ENCODE measurements at regions not wholly inside any gene's neighbourhood (a gene's known extent, or its start where the extent isn't known, plus 50 kb on each side); places are given as distances from the start of the nearest gene placed in this dataset.
"Not testable (repeated sequence)": the region's sequence is repeated elsewhere in the genome, so short reads cannot be mapped to it uniquely, and the experiment has no call there.

- Mint-ChIP-seq H3K36me3 (ENCODE audit: low read depth) (no peaks in the 10 kb centered on the region), H3K9me3 (no peaks in the 10 kb centered on the region), H3K27ac (no peak overlapping the region), H3K27me3 (no peaks in the 10 kb centered on the region), H3K4me1 (peaks cover 2% of the 10 kb centered on the region), H3K4me3 (no peak overlapping the region)
- ChIA-PET POLR2A (no interaction called here), CTCF (no interaction called here)
- no peak for DNase-seq
Observed at GRCh38 chr6:21772884-21773575, 179.5 kb downstream of the SOX4 start.

- H3K36me3 Mint-ChIP-seq (ENCODE audit: low read depth) = no peaks in the 10 kb centered on the region
- H3K4me3 Mint-ChIP-seq = no peak overlapping the region
- no peak for DNase-seq
- no peaks in the 10 kb centered on the region for H3K27me3 Mint-ChIP-seq
- no peaks in the 10 kb centered on the region for H3K4me1 Mint-ChIP-seq
- H3K9me3 Mint-ChIP-seq = no peaks in the 10 kb centered on the region
- no peak overlapping the region for H3K27ac Mint-ChIP-seq
- CTCF ChIA-PET = interaction anchor here (0.7 kb wide), 1 partner anchor 13 kb away, joined by 3 read pairs; no protein-coding TSS in a partner anchor
- POLR2A ChIA-PET = no interaction called here
Observed at GRCh38 chr6:21773576-21773968, 180.0 kb downstream of the SOX4 start.

GRCh38 chr6:21777846-21778245, 184.3 kb downstream of the SOX4 start:
- Mint-ChIP-seq H3K27me3 (no peaks in the 10 kb centered on the region), H3K36me3 (ENCODE audit: low read depth) (no peaks in the 10 kb centered on the region)
- CTCF ChIA-PET = no interaction called here

GRCh38 chr6:21780141-21780540, 186.6 kb downstream of the SOX4 start:
- ChIA-PET POLR2A (no interaction called here), CTCF (no interaction called here)
- H3K4me3 Mint-ChIP-seq = no peak overlapping the region
- no peak overlapping the region for H3K27ac Mint-ChIP-seq
- no peaks in the 10 kb centered on the region for H3K27me3 Mint-ChIP-seq
- DNase-seq = no peak
- H3K36me3 Mint-ChIP-seq (ENCODE audit: low read depth) = no peaks in the 10 kb centered on the region
- no peaks in the 10 kb centered on the region for H3K9me3 Mint-ChIP-seq
- H3K4me1 Mint-ChIP-seq = no peaks in the 10 kb centered on the region

More at GRCh38 chr6:21777846-21778245, 184.3 kb downstream of the SOX4 start:
- Mint-ChIP-seq H3K27ac (no peak overlapping the region), H3K4me1 (no peaks in the 10 kb centered on the region), H3K4me3 (no peak overlapping the region), H3K9me3 (no peaks in the 10 kb centered on the region)
- DNase-seq = no peak
- POLR2A ChIA-PET = no interaction called here

- ChIA-PET CTCF (no interaction called here), POLR2A (no interaction called here)
- H3K27ac Mint-ChIP-seq = no peak overlapping the region
- H3K4me3 Mint-ChIP-seq = no peak overlapping the region
- no peaks in the 10 kb centered on the region for H3K36me3 Mint-ChIP-seq (ENCODE audit: low read depth)
- H3K4me1 Mint-ChIP-seq = peaks cover under 1% of the 10 kb centered on the region
- H3K9me3 Mint-ChIP-seq = no peaks in the 10 kb centered on the region
- DNase-seq = no peak
- H3K27me3 Mint-ChIP-seq = no peaks in the 10 kb centered on the region
Observed at GRCh38 chr6:21780679-21781078, 187.1 kb downstream of the SOX4 start.

- H3K4me1 Mint-ChIP-seq = peaks cover 2% of the 10 kb centered on the region
- CTCF ChIA-PET = no interaction called here
- no peak for DNase-seq
- H3K27ac Mint-ChIP-seq = no peak overlapping the region
- H3K27me3 Mint-ChIP-seq = no peaks in the 10 kb centered on the region
- H3K36me3 Mint-ChIP-seq (ENCODE audit: low read depth) = no peaks in the 10 kb centered on the region
- POLR2A ChIA-PET = no interaction called here
- no peak overlapping the region for H3K4me3 Mint-ChIP-seq
- no peaks in the 10 kb centered on the region for H3K9me3 Mint-ChIP-seq
Observed at GRCh38 chr6:21781128-21781527, 187.6 kb downstream of the SOX4 start.

GRCh38 chr6:21785164-21785563, 191.6 kb downstream of the SOX4 start:
- H3K36me3 Mint-ChIP-seq (ENCODE audit: low read depth) = no peaks in the 10 kb centered on the region
- ChIA-PET CTCF (no interaction called here), POLR2A (no interaction called here)
- no peak overlapping the region for H3K27ac Mint-ChIP-seq
- DNase-seq = no peak
- H3K27me3 Mint-ChIP-seq = no peaks in the 10 kb centered on the region
- H3K9me3 Mint-ChIP-seq = no peaks in the 10 kb centered on the region
- H3K4me3 Mint-ChIP-seq = no peak overlapping the region
- peaks cover 2% of the 10 kb centered on the region for H3K4me1 Mint-ChIP-seq

- Mint-ChIP-seq H3K4me3 (no peak overlapping the region), H3K36me3 (ENCODE audit: low read depth) (no peaks in the 10 kb centered on the region), H3K4me1 (no peaks in the 10 kb centered on the region), H3K27me3 (no peaks in the 10 kb centered on the region), H3K27ac (no peak overlapping the region), H3K9me3 (peaks cover 2% of the 10 kb centered on the region)
- CTCF ChIA-PET = no interaction called here
- POLR2A ChIA-PET = no interaction called here
- no peak for DNase-seq
Observed at GRCh38 chr6:21791056-21791455, 197.5 kb downstream of the SOX4 start.

- Mint-ChIP-seq H3K4me1 (no peaks in the 10 kb centered on the region), H3K27me3 (no peaks in the 10 kb centered on the region), H3K4me3 (no peak overlapping the region), H3K36me3 (ENCODE audit: low read depth) (no peaks in the 10 kb centered on the region), H3K9me3 (peaks cover 2% of the 10 kb centered on the region), H3K27ac (no peak overlapping the region)
- POLR2A ChIA-PET = no interaction called here
- no peak for DNase-seq
- CTCF ChIA-PET = no interaction called here
Observed at GRCh38 chr6:21791581-21791980, 198.0 kb downstream of the SOX4 start.

- H3K27ac Mint-ChIP-seq = no peak overlapping the region
- DNase-seq = no peak
- ChIA-PET POLR2A (no interaction called here), CTCF (no interaction called here)
- H3K4me3 Mint-ChIP-seq = no peak overlapping the region
- H3K9me3 Mint-ChIP-seq = peaks cover 2% of the 10 kb centered on the region
- H3K4me1 Mint-ChIP-seq = no peaks in the 10 kb centered on the region
- no peaks in the 10 kb centered on the region for H3K27me3 Mint-ChIP-seq
- no peaks in the 10 kb centered on the region for H3K36me3 Mint-ChIP-seq (ENCODE audit: low read depth)
Observed at GRCh38 chr6:21792177-21792576, 198.6 kb downstream of the SOX4 start.

GRCh38 chr6:21796979-21797378, 203.4 kb downstream of the SOX4 start:
- H3K4me3 Mint-ChIP-seq; CTCF ChIA-PET; H3K27me3 Mint-ChIP-seq; H3K36me3 Mint-ChIP-seq (ENCODE audit: low read depth); H3K4me1 Mint-ChIP-seq; DNase-seq; POLR2A ChIA-PET; H3K9me3 Mint-ChIP-seq; H3K27ac Mint-ChIP-seq: not testable (repeated sequence)

GRCh38 chr6:21798468-21798867, 204.9 kb downstream of the SOX4 start:
- H3K36me3 Mint-ChIP-seq (ENCODE audit: low read depth) = no peaks in the 10 kb centered on the region
- CTCF ChIA-PET = no interaction called here

GRCh38 chr6:21800330-21800729, 206.8 kb downstream of the SOX4 start:
- Mint-ChIP-seq H3K9me3 (no peaks in the 10 kb centered on the region), H3K4me1 (no peaks in the 10 kb centered on the region), H3K36me3 (ENCODE audit: low read depth) (no peaks in the 10 kb centered on the region), H3K4me3 (no peak overlapping the region), H3K27me3 (no peaks in the 10 kb centered on the region), H3K27ac (no peak overlapping the region)
- POLR2A ChIA-PET = no interaction called here
- CTCF ChIA-PET = no interaction called here
- no peak for DNase-seq

More at GRCh38 chr6:21798468-21798867, 204.9 kb downstream of the SOX4 start:
- no peaks in the 10 kb centered on the region for H3K27me3 Mint-ChIP-seq
- DNase-seq = no peak
- no peak overlapping the region for H3K27ac Mint-ChIP-seq
- no peaks in the 10 kb centered on the region for H3K4me1 Mint-ChIP-seq
- POLR2A ChIA-PET = no interaction called here
- H3K9me3 Mint-ChIP-seq = no peaks in the 10 kb centered on the region
- no peak overlapping the region for H3K4me3 Mint-ChIP-seq

GRCh38 chr6:21800948-21801438, 207.4 kb downstream of the SOX4 start:
- no peaks in the 10 kb centered on the region for H3K9me3 Mint-ChIP-seq
- H3K36me3 Mint-ChIP-seq (ENCODE audit: low read depth) = no peaks in the 10 kb centered on the region
- ChIA-PET POLR2A (no interaction called here), CTCF (interaction anchor here (0.5 kb wide), 1 partner anchor 52 kb away, joined by 3 read pairs; no protein-coding TSS in a partner anchor)
- no peaks in the 10 kb centered on the region for H3K4me1 Mint-ChIP-seq
- no peak overlapping the region for H3K27ac Mint-ChIP-seq
- no peaks in the 10 kb centered on the region for H3K27me3 Mint-ChIP-seq
- H3K4me3 Mint-ChIP-seq = no peak overlapping the region
- DNase-seq = no peak
